HepG2 (cell line): ENCODE measurements at regions not wholly inside any gene's neighbourhood (a gene's known extent, or its start where the extent isn't known, plus 50 kb on each side); places are given as distances from the start of the nearest gene placed in this dataset.

Source experiments
- ATAC-seq: fragments of 200-7000 bp; cut with Tn5 transposase; 3 replicates; pipeline ENCODE4 v1.9.1; 2020; ENCODE audit warnings: mild to moderate bottlenecking, moderate library complexity
- BruUV-seq: library from RNA; stranded (reverse); fragments of 400-500 nt; replicated peaks from 2 replicates; lab custom pipeline; 2021; lab: Mats Ljungman, UMichigan
- CTCF ChIA-PET: fragments of 300-600 bp; formaldehyde crosslinking; extraction: SDS; loops from one replicate; lab custom pipeline; 2021; ENCODE audit warnings: low total read pairs, inconsistent platforms, low intra/inter-chr PET ratio; lab: Yijun Ruan, JAX
- POLR2A ChIA-PET: fragments of 350-600 bp; sonication (Branson Sonifier 250); formaldehyde crosslinking; loops from one replicate; lab custom pipeline; 2020; ENCODE audit warnings: antibody characterized with exemption, inconsistent platforms; lab: Yijun Ruan, JAX
- DNase-seq: peaks from one replicate; pipeline ENCODE4 v3.0.0-alpha.2; 2015; ENCODE audit warnings: low spot score
- FAIRE-seq: peaks from 3 replicates; lab custom pipeline; 2011; peaks lifted over from hg19 to GRCh38; lab: Jason Lieb, UNC
- H2AFZ ChIP-seq: one replicate; pipeline ENCODE4 v1.6.1; 2011; ENCODE audit warnings: low read length, inconsistent platforms
- H3K27ac ChIP-seq: fragments of 300-600 bp; 3 replicates; pipeline ENCODE4 v1.8.0; 2011; ENCODE audit warnings: mixed run types, mild to moderate bottlenecking, mixed read lengths, low read length, inconsistent platforms; ENCODE audit not compliant: insufficient read depth; ENCODE audit errors: extremely low read length
- H3K27me3 ChIP-seq, 2 experiments: fragments of 200-600 bp in 1 of 2; 2 replicates in 1 of 2; 3 replicates in 1 of 2; pipeline versions ENCODE4 v1.6.0 to v1.8.0; 2011; ENCODE audit warnings: low read length in 2 of 2, mild to moderate bottlenecking in 2 of 2, moderate library complexity in 2 of 2, inconsistent platforms in 1 of 2; ENCODE audit not compliant: insufficient read depth in 2 of 2, control insufficient read depth in 1 of 2
- H3K36me3 ChIP-seq, 2 experiments: fragments of 200-600 bp in 1 of 2; replicated peaks in 1 of 2; 2 replicates in 1 of 2; 3 replicates in 1 of 2; pipeline versions ENCODE4 v1.5.1 to v1.8.0; 2011; ENCODE audit warnings: low read length in 2 of 2, inconsistent platforms in 1 of 2; ENCODE audit not compliant: insufficient read depth in 2 of 2, control insufficient read depth in 1 of 2
- H3K4me1 ChIP-seq: 2 replicates; pipeline ENCODE4 v1.5.1; 2012; ENCODE audit warnings: low read length, inconsistent platforms; ENCODE audit not compliant: insufficient read depth
- H3K4me2 ChIP-seq: 2 replicates; pipeline ENCODE4 v1.6.0; 2011; ENCODE audit warnings: low read depth, low read length, inconsistent platforms
- H3K4me3 ChIP-seq, 3 experiments: fragments of 200-600 bp in 1 of 3; sonication (generic), shearing (Covaris generic) in 1 of 3; replicated peaks in 1 of 3; 2 replicates each; pipeline ENCODE4 v1.5.1; 2011 to 2016; ENCODE audit warnings: low read length in 3 of 3, inconsistent platforms in 2 of 3, low read depth in 2 of 3, mild to moderate bottlenecking in 2 of 3, control low read depth in 1 of 3, mixed read lengths in 1 of 3; ENCODE audit not compliant: insufficient read depth in 1 of 3
- H3K79me2 ChIP-seq: one replicate; pipeline ENCODE4 v1.6.1; 2011; ENCODE audit warnings: low read length, inconsistent platforms; ENCODE audit not compliant: insufficient read depth
- H3K9ac ChIP-seq: 2 replicates; pipeline ENCODE4 v1.6.0; 2011; ENCODE audit warnings: mild to moderate bottlenecking, low read depth, low read length, inconsistent platforms; ENCODE audit not compliant: insufficient read depth
- H3K9me3 ChIP-seq: 2 replicates; pipeline ENCODE4 v1.5.1; 2012; ENCODE audit warnings: mild to moderate bottlenecking, low read length
- H4K20me1 ChIP-seq: 2 replicates; pipeline ENCODE4 v1.6.0; 2011; ENCODE audit warnings: inconsistent platforms, mild to moderate bottlenecking, low read length, moderate library complexity; ENCODE audit not compliant: insufficient read depth
- CC2D1A ChIP-seq: sonication (generic); formaldehyde crosslinking; IDR thresholded peaks from 2 replicates; pipeline ENCODE4 v1.8.1; 2023; ENCODE audit warnings: mild to moderate bottlenecking, missing genetic modification reagents
- ETV5 ChIP-seq: IDR thresholded peaks from 2 replicates; pipeline ENCODE4 v1.6.1; 2018; ENCODE audit warnings: missing biosample characterization, missing genetic modification reagents, inconsistent platforms, borderline replicate concordance
- FOSL2 ChIP-seq: sonication (generic); formaldehyde crosslinking; IDR thresholded peaks from 2 replicates; pipeline ENCODE4 v1.4.0; 2020; ENCODE audit warnings: missing genetic modification reagents
- HNRNPL ChIP-seq: fragments of 200-400 bp; formaldehyde crosslinking; IDR thresholded peaks from 2 replicates; pipeline ENCODE4 v1.6.1; 2017; ENCODE audit warnings: mild to moderate bottlenecking, low read depth, low read length
- IRF2 ChIP-seq: IDR thresholded peaks from 2 replicates; pipeline ENCODE4 v1.6.1; 2018; ENCODE audit warnings: missing genetic modification reagents, missing compliant biosample characterization
- NFE2 ChIP-seq: sonication (generic); formaldehyde crosslinking; IDR thresholded peaks from 2 replicates; pipeline ENCODE4 v1.4.0; 2020; ENCODE audit warnings: missing genetic modification reagents
- PLRG1 ChIP-seq: fragments of 450-650 bp; conservative IDR thresholded peaks from 2 replicates; pipeline ENCODE4 v1.6.1; 2016
- REPIN1 ChIP-seq: sonication (generic); formaldehyde crosslinking; IDR thresholded peaks from 2 replicates; pipeline ENCODE4 v1.8.0; 2022; ENCODE audit warnings: missing genetic modification reagents, low read depth, mild to moderate bottlenecking, borderline replicate concordance
- ZNF772 ChIP-seq: sonication (generic); formaldehyde crosslinking; IDR thresholded peaks from 2 replicates; pipeline ENCODE4 v1.5.0; 2020; ENCODE audit warnings: mild to moderate bottlenecking, missing genetic modification reagents
- WGBS: methylation state at CpG from one replicate; pipeline ENCODE4 v1.1.6; 2017; ENCODE audit warnings: low lambda C conversion rate; 5-methylcytosine and 5-hydroxymethylcytosine counted together
- in situ Hi-C: cut with HindIII; loops from 2 replicates; pipeline ENCODE4 v1.10.0; 2017; ENCODE audit warnings: low pct_unique_long_range_greater_than_20kb; ENCODE audit not compliant: extremely low pct_ligation_motif_present
- intact Hi-C: fragments of 100-400 bp; cut with micrococcal nuclease; formaldehyde crosslinking; loops from one replicate; pipeline ENCODE4 v1.10.0; 2022; ENCODE audit not compliant: unreplicated experiment
- TF ChIP-seq, protein P1 (sequence below): sonication (generic); formaldehyde crosslinking; IDR thresholded peaks from 2 replicates; pipeline ENCODE4 v1.4.0; 2020; ENCODE audit warnings: missing genetic modification reagents
- TF ChIP-seq, protein P2 (sequence below): IDR thresholded peaks from 2 replicates; pipeline ENCODE4 v1.6.1; 2016; ENCODE audit warnings: control low read depth
- TF ChIP-seq, protein P3 (sequence below): sonication (generic); formaldehyde crosslinking; IDR thresholded peaks from 2 replicates; pipeline ENCODE4 v1.4.0; 2020; ENCODE audit warnings: missing genetic modification reagents

DNA sequence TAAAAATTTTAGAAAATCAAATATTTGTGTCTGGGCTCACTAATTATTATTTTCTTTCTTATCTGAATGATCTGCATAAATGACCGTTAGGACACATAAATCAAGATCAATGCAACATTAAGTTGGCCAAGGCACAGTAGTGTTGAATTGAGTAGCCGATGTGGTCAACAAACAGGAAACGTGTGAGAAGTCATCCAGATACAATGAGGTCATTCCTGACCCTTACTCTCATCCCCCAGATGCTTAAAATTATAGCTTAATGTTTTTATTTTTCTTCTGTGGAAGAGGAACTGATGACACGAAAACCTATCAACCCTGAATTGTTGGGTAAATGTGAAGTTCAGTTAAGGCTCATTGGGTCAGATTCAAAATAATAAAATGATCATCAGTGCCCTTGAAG is 222.9 kb downstream of the RFC3 start:
- Histone ChIP-seq H2AFZ (no peak overlapping the region), H3K36me3 (no peaks in the 10 kb centered on the region), H3K9ac (no peak overlapping the region), H4K20me1 (no peaks in the 10 kb centered on the region), H3K27me3 (no peaks in the 10 kb centered on the region)
- no peak for FAIRE-seq
- TF ChIP-seq IRF2 (CRISPR knock-in tag) = no peak
- no peak for TF ChIP-seq NFE2 (CRISPR knock-in tag)
- no peak for TF ChIP-seq HNRNPL
- TF ChIP-seq ZNF772 (CRISPR knock-in tag) = no peak
- TF ChIP-seq, protein P1, sequence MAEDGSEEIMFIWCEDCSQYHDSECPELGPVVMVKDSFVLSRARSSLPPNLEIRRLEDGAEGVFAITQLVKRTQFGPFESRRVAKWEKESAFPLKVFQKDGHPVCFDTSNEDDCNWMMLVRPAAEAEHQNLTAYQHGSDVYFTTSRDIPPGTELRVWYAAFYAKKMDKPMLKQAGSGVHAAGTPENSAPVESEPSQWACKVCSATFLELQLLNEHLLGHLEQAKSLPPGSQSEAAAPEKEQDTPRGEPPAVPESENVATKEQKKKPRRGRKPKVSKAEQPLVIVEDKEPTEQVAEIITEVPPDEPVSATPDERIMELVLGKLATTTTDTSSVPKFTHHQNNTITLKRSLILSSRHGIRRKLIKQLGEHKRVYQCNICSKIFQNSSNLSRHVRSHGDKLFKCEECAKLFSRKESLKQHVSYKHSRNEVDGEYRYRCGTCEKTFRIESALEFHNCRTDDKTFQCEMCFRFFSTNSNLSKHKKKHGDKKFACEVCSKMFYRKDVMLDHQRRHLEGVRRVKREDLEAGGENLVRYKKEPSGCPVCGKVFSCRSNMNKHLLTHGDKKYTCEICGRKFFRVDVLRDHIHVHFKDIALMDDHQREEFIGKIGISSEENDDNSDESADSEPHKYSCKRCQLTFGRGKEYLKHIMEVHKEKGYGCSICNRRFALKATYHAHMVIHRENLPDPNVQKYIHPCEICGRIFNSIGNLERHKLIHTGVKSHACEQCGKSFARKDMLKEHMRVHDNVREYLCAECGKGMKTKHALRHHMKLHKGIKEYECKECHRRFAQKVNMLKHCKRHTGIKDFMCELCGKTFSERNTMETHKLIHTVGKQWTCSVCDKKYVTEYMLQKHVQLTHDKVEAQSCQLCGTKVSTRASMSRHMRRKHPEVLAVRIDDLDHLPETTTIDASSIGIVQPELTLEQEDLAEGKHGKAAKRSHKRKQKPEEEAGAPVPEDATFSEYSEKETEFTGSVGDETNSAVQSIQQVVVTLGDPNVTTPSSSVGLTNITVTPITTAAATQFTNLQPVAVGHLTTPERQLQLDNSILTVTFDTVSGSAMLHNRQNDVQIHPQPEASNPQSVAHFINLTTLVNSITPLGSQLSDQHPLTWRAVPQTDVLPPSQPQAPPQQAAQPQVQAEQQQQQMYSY (CRISPR knock-in tag) = no peak
- TF ChIP-seq, protein P2, sequence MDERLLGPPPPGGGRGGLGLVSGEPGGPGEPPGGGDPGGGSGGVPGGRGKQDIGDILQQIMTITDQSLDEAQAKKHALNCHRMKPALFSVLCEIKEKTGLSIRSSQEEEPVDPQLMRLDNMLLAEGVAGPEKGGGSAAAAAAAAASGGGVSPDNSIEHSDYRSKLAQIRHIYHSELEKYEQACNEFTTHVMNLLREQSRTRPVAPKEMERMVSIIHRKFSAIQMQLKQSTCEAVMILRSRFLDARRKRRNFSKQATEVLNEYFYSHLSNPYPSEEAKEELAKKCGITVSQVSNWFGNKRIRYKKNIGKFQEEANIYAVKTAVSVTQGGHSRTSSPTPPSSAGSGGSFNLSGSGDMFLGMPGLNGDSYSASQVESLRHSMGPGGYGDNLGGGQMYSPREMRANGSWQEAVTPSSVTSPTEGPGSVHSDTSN (CRISPR knock-in tag) = no peak
- no peak for TF ChIP-seq PLRG1
- no peak for TF ChIP-seq FOSL2 (CRISPR knock-in tag)
- TF ChIP-seq REPIN1 (CRISPR knock-in tag) = no peak
- no peak for TF ChIP-seq ETV5
- TF ChIP-seq CC2D1A (CRISPR knock-in tag) = no peak
- TF ChIP-seq, protein P3, sequence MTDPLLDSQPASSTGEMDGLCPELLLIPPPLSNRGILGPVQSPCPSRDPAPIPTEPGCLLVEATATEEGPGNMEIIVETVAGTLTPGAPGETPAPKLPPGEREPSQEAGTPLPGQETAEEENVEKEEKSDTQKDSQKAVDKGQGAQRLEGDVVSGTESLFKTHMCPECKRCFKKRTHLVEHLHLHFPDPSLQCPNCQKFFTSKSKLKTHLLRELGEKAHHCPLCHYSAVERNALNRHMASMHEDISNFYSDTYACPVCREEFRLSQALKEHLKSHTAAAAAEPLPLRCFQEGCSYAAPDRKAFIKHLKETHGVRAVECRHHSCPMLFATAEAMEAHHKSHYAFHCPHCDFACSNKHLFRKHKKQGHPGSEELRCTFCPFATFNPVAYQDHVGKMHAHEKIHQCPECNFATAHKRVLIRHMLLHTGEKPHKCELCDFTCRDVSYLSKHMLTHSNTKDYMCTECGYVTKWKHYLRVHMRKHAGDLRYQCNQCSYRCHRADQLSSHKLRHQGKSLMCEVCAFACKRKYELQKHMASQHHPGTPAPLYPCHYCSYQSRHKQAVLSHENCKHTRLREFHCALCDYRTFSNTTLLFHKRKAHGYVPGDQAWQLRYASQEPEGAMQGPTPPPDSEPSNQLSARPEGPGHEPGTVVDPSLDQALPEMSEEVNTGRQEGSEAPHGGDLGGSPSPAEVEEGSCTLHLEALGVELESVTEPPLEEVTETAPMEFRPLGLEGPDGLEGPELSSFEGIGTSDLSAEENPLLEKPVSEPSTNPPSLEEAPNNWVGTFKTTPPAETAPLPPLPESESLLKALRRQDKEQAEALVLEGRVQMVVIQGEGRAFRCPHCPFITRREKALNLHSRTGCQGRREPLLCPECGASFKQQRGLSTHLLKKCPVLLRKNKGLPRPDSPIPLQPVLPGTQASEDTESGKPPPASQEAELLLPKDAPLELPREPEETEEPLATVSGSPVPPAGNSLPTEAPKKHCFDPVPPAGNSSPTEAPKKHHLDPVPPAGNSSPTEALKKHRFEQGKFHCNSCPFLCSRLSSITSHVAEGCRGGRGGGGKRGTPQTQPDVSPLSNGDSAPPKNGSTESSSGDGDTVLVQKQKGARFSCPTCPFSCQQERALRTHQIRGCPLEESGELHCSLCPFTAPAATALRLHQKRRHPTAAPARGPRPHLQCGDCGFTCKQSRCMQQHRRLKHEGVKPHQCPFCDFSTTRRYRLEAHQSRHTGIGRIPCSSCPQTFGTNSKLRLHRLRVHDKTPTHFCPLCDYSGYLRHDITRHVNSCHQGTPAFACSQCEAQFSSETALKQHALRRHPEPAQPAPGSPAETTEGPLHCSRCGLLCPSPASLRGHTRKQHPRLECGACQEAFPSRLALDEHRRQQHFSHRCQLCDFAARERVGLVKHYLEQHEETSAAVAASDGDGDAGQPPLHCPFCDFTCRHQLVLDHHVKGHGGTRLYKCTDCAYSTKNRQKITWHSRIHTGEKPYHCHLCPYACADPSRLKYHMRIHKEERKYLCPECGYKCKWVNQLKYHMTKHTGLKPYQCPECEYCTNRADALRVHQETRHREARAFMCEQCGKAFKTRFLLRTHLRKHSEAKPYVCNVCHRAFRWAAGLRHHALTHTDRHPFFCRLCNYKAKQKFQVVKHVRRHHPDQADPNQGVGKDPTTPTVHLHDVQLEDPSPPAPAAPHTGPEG (CRISPR knock-in tag) = no peak
- TF ChIP-seq, all 625 proteins: peak for 0
- Histone ChIP-seq H3K27ac (no peak overlapping the region), H3K4me3 (no peak overlapping the region), H3K79me2 (no peaks in the 10 kb centered on the region), H3K4me1 (peaks cover 41% of the 10 kb centered on the region), H3K9me3 (no peaks in the 10 kb centered on the region), H3K4me2 (no peak overlapping the region)
- 97% methylated on average over 4 of the region's 4 CpGs for WGBS
- intact Hi-C loops (no loop called here), in situ Hi-C loops (no loop called here)
- ChIA-PET POLR2A (no interaction called here), CTCF (no interaction called here)
- DNase-seq (no peak), ATAC-seq (no peak)
- no TSS peak for BruUV-seq
